SK-N-SH (cell line): ENCODE measurements at regions not wholly inside any gene's neighbourhood (a gene's known extent, or its start where the extent isn't known, plus 50 kb on each side); places are given as distances from the start of the nearest gene placed in this dataset.
"Not testable (repeated sequence)": the region's sequence is repeated elsewhere in the genome, so short reads cannot be mapped to it uniquely, and the experiment has no call there.

Experiments
- EP300 ChIP-seq, 2 experiments: IDR thresholded peaks; 2 replicates each; pipeline versions ENCODE4 v1.4.0 to v1.6.1; 2012; ENCODE audit warnings: borderline replicate concordance in 1 of 2, low read depth in 1 of 2, low read length in 1 of 2
- EZH2phosphoT487 ChIP-seq: fragments of 200-600 bp; sonication (generic); IDR thresholded peaks from 2 replicates; pipeline ENCODE4 v1.6.1; 2017; ENCODE audit warnings: low read depth, mixed run types, mild to moderate bottlenecking, antibody characterized with exemption, moderate library complexity, borderline replicate concordance
- FOSL2 ChIP-seq: IDR thresholded peaks from 2 replicates; pipeline ENCODE4 v1.4.0; 2012; ENCODE audit warnings: low read depth, mild to moderate bottlenecking, moderate library complexity, borderline replicate concordance
- JUND ChIP-seq: IDR thresholded peaks from 2 replicates; pipeline ENCODE4 v1.4.0; 2012
- RCOR1 ChIP-seq: fragments of 150-350 bp; IDR thresholded peaks from 2 replicates; pipeline ENCODE4 v1.6.1; 2017; ENCODE audit warnings: antibody characterized with exemption, low read length
- SMC3 ChIP-seq: IDR thresholded peaks from 2 replicates; pipeline ENCODE4 v1.6.1; 2012; ENCODE audit warnings: low read depth, low read length, improper control_type of control experiment
- TF ChIP-seq, protein P1 (sequence below): fragments of 200-600 bp; sonication (generic); IDR thresholded peaks from 2 replicates; pipeline ENCODE4 v1.6.1; 2017; ENCODE audit warnings: antibody characterized with exemption, mild to moderate bottlenecking, moderate library complexity
- TF ChIP-seq, protein P2 (sequence below): fragments of 150-350 bp; IDR thresholded peaks from 2 replicates; pipeline ENCODE4 v1.6.1; 2017; ENCODE audit warnings: antibody characterized with exemption, low read length, low read depth, borderline replicate concordance

DNA sequence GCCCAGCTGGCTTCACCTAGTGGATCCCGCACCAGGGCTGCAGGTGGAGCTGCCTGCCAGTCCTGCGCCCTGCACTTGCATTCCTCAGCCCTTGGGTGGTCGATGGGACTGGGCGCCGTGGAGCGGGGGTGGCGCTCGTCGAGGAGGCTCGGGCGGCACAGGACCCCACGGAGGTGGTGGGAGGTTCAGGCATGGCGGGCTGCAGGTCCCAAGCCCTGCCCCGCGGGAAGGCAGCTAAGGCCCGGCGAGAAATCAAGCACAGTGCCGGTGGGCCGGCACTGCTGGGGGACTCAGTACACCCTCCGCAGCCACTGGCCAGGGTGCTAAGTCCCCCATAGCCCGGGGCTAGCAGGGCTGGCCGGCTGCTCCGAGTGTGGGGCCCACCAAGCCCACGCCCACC, 167.2 kb upstream of the NDUFV2 start:
- TF ChIP-seq, protein P1, sequence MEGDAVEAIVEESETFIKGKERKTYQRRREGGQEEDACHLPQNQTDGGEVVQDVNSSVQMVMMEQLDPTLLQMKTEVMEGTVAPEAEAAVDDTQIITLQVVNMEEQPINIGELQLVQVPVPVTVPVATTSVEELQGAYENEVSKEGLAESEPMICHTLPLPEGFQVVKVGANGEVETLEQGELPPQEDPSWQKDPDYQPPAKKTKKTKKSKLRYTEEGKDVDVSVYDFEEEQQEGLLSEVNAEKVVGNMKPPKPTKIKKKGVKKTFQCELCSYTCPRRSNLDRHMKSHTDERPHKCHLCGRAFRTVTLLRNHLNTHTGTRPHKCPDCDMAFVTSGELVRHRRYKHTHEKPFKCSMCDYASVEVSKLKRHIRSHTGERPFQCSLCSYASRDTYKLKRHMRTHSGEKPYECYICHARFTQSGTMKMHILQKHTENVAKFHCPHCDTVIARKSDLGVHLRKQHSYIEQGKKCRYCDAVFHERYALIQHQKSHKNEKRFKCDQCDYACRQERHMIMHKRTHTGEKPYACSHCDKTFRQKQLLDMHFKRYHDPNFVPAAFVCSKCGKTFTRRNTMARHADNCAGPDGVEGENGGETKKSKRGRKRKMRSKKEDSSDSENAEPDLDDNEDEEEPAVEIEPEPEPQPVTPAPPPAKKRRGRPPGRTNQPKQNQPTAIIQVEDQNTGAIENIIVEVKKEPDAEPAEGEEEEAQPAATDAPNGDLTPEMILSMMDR, result not testable (repeated sequence)
- not testable (repeated sequence) for TF ChIP-seq JUND; FOSL2; EZH2phosphoT487; RCOR1; SMC3; EP300 (IDR thresholded peaks at IDR 0.05; ENCODE audit: borderline replicate concordance in 1 of 2, low read depth in 1 of 2, low read length in 1 of 2)
- TF ChIP-seq, protein P2, sequence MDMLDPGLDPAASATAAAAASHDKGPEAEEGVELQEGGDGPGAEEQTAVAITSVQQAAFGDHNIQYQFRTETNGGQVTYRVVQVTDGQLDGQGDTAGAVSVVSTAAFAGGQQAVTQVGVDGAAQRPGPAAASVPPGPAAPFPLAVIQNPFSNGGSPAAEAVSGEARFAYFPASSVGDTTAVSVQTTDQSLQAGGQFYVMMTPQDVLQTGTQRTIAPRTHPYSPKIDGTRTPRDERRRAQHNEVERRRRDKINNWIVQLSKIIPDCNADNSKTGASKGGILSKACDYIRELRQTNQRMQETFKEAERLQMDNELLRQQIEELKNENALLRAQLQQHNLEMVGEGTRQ, result not testable (repeated sequence)
